Activated T-cell treated with anti-CD3 and anti-CD28 coated beads for 4 hours (primary cell): ENCODE measurements at regions not wholly inside any gene's neighbourhood (a gene's known extent, or its start where the extent isn't known, plus 50 kb on each side); places are given as distances from the start of the nearest gene placed in this dataset.

Experiments used
- DNase-seq: peaks from one replicate; pipeline ENCODE4 v3.0.0-alpha.2; 2020

DNA sequence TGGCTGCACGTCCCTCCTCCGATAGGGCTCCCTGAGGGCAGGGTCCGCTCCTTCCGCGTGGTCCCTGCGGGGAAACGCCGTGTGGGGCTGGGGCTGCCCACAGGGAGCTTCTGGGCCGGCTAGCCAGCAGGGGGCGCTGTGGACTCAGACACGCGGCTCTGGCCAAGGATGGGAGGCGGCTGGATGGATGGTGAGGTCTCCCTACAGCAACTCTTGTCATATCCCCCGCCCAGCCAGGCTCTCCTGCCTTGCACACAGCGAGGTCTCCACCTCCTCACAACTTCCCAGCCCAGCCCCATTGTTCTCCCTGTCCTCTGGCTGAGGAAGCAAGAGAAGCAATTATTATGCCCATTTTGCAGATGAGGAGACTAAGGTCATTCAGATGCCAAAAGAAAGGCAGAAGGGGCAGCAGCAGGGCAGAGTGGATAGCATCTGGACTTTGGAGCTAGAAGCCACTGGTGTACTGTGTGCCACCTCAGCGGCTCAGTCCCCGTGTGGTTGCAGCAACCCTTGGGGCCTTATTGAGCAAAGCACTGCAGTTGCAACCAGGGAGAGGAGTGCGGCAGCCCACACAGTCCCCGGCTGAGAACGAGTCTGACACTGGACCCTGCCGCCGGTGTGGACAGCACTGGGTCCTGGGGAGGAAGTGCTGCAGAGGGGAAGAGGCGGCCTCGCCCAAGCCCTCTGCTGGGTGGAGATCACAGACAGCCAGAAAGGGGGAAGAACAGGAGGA is 99.0 kb downstream of the ZFP36L2 start:
- DNase-seq, result peak; percentile 86

DNA sequence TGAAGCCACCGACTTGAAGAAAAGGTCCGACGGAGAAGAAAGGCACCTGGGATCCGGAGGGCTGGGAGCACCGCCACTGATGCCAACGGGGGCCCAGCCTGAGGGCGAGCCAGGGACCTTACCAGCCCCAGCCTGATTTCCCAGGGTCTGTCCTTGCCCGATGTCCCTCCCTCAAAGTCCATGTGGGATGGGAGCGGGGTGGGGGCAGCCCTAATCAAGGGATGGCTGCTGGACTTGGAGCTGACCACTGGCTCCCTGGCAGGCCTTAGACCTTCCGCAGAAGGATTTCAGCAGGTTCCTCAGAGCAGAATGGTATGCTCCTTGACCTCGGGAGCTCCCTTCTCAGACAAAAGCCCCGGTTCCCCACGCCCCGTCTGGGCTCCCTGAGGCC is 99.6 kb downstream of the ZFP36L2 start:
- no peak for DNase-seq

DNA sequence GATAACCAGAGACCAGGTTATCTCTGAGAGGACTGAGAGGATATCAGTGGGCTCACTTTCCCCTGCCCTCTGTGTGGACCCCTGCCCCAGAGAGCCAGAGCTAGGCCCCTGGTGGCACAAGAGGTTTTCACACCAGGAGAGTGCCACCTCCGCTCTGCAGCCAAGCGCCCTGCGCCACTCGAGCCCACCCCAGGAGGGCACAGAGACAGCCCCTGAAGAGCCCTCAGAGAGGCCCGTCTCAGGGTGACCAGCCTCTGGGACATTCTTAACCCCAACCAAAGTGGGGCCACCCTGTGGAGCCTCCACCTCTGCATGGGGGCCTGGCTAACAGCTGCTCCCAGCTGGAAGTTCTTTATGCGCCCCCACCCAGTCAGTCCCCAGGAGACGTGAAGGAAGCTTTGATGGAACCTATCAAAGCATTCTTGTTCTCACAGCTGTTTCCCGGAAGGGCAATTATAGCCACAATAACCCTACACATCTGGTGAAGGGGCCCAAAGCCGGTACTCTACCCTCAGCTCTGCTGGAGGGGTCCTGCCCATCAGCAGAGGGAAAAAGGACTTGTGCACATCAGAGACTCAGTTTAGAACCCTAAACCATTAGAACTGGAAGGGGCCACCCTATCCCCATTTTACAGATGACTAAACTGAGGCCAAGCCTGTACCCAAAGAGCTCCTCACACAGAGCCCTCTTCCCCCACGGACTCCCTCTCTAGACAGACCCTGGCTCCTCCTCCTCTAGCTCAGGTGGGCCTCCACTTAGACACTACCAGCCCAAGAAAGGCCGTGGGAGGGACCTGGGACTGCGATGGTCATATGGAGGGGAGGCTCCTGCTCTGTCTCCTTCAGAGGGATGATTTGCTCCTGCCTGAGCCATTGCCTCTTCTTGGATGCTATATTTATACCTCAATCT is 101.1 kb downstream of the ZFP36L2 start:
- no peak for DNase-seq

DNA sequence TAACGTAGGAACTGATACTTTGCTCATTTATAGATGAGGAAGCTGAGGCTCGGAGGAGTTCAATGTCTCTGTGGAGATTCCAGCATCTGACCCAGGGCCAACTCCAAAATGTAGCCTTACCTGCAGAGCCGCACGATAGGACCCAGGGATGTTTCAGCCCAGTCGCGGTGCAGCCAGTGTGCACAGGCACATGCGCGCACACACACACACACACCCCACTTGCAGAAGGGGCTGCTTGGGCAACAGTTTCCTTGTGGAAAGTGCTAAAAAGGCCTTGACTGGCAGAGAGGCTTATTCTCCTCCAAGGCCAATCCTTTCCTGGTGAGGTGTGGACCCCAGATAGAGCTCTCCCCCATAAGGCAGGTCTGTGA is 101.7 kb downstream of the ZFP36L2 start:
- DNase-seq, result no peak

DNA sequence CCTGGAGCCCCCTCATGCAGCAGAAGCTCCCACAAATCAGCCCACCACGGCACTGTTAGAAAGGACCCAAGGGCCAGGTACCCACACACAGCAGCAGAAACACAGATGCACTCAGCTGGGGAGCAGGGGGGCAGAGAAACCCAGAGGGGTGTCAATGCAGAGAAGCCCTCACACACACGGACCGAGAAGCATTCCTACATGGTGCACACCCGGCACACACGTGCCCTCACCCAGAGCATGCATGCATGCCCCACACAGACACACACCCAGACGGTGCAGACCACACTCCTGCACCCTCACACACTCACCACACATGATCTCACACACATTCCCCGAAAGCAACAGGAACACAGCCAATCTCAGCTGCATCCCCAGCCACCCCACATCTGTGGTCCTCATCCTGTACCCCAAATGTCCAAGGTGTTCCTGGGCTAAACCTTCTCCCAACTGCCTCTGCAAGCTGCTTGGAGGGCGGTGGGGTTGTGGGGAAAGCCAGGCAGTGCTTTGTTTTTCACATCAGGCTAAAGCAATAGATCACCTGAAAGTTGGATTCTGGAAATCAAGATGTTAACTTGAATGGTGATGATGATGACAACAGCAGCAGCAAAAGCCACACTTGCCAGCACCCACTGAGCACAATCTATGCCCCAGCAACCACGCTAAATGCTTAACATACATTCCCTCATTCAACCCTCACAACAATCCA is 102.3 kb downstream of the ZFP36L2 start:
- no peak for DNase-seq

DNA sequence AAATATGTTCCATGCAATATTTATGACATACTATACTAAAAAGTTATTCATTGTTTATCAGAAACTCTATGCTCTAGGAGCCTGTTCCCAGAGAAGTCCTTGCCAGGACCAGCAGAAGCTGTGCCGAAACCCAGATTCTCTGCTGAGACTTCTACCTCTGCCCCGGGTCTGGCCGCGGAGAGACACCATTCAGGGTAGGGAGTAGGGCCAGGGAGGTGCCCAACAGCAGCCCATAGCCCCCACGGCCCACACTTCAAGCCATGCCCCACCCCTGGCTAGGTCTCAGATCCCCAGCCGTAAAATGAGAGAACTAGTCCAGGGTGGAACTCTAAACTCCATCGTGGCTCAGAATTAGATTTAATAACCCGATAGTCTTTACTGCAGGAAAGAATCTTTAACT is 102.9 kb downstream of the ZFP36L2 start:
- DNase-seq, result no peak

DNA sequence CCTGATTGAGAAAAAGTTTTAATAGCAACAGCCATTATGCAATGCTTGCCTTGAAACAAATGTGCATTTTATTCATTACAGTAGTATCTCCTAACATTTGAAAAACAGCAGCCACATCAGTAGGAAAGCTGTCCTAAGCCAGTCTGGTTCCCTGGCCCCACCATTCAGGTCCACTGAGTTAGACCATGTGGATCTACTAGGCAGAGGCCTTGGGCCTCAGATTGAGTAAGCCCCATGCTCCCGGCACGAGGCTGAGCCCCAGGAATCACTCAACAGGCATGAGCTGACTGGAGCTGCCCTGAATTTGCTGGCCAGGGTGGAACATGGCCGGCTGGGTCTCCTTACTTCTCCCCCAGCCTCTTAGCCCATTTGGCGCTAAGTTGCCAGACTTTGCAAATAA is 103.4 kb downstream of the ZFP36L2 start:
- DNase-seq, result no peak

DNA sequence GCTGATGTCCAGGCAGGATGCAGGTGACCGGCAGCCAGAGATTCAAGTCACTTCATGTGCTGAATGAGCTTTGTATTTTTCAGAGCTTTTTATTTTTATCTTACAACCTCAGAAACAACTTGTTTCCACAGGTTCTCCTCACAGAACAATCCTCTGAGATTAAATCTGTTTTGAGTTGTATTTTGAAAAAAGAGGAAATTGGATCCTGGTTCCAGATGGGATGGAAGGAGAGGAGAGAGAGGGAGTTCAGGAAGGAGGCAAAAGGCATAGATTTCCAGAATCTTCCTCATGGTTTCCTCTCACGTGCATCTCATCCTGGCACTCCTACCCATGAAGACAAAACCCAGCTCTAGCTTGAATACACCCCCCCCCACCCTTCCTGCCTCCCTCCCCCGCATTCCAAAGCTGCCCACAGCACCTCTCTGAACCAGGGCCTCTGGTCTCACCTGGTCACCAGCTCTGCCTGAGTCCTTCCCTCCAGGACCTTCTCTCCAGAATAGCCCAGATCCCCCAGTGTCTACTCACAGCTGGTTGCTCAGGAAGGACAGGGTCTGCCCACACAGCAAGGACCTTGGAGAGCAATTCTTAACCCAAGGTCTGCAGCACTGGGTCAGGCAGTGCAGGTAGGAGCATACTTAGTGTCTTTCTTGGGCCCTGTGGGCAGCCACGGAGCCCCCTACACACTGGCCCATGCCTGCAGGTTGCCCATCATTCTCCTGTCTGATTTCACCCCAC is 104.7 kb downstream of the ZFP36L2 start:
- no peak for DNase-seq

DNA sequence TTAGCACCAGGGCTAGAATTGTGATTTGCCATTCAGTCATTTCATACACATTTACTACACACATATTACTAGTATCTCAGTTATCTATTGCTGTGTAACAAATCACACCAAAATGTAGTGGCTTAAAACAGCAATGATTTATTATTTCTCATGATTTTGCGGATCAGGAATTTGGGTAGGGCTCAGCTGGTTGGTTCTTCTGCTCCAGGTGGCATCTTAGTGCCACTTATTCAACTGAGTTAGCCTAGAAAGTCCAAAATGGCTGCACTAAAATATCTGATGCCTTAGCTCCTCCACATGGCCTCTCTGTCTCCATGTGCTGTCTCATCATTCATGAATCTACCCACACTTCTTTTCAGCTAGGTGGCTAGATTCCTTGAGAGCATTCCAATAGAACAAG is 107.1 kb downstream of the ZFP36L2 start:
- no peak for DNase-seq

DNA sequence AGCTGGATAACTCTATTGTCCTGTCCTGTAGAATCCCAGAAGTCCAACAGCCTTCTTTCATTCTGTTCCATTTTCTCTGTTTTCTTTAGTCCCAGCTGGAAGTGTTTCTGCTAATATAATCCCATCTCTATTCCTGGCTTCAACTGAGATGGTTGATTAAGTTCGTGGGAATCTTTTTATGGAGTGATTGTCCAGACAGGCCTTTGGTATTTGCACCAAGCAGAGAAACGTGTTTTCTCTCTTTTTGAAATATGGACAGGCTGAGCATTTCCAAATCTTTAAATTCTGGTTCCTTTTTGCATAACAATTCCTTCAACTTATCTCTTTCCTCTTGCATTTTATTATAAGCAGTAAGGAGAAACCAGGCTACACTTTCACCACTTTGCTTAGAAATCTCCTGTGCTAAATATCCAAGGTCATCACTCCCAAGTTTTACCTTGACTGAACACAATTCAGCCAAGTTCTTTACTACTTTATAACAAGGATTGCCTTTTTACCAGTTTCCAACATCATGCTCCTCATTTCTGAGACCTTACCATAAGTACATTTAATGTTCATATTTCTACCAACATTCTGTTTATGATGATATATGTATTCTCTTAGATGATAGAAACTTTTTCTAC is 108.8 kb downstream of the ZFP36L2 start:
- DNase-seq, result no peak

DNA sequence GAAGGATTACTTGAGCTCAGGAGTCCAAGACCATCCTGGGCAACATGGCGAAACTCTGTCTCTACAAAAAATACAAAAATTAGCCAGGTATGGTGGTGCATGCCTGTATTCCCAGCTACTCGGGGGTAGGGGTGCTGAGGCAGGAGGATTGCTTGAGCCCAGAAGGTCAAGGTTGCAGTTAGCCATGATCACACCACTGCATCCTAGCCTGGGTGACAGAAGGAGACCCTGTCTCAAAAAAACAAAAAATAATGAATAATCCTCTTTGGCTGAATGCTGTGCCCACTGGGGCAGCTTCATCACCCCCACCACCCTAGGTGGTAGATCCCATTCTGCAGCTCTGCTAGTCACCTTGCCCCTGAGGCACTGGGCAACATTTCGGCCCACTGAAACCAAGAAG is 109.4 kb downstream of the ZFP36L2 start:
- no peak for DNase-seq

DNA sequence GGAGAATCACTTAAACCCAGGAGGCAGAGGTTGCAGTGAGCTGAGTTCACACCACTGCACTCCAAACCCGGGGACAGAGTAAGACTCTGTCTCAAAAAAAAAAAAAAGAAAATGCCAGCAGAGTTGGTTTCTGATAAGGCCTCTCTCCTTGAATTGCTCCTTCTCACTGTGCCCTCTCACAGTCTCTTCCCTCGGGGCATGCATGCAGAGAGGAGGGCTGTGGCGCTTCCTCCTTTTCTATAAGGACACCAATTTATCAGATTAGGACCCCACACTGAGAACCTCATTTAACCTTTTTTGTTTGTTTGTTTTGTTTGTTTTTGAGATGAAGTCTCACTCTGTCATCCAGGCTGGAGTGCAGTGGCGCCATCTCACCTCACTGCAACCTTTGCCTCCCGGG is 110.5 kb downstream of the ZFP36L2 start:
- DNase-seq, result no peak

DNA sequence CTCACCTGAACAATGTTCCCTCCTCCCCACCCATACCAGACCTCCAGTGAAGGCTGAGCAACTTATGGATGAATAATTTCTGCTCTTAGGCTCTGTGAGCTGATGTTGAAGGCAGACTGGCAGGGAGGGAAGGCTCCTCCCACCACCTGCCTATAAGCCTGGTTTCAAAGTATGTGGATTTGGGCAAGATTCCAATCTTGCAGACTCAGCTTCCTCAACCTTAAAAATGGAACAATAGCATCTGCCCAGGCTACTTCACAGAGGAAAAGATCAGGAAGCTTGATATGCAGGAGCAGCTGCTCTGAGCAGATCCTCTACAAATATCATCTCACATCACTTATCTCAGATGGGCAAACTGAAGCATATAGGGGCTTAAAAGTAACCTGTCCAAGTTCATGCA is 112.2 kb downstream of the ZFP36L2 start:
- DNase-seq, result no peak

DNA sequence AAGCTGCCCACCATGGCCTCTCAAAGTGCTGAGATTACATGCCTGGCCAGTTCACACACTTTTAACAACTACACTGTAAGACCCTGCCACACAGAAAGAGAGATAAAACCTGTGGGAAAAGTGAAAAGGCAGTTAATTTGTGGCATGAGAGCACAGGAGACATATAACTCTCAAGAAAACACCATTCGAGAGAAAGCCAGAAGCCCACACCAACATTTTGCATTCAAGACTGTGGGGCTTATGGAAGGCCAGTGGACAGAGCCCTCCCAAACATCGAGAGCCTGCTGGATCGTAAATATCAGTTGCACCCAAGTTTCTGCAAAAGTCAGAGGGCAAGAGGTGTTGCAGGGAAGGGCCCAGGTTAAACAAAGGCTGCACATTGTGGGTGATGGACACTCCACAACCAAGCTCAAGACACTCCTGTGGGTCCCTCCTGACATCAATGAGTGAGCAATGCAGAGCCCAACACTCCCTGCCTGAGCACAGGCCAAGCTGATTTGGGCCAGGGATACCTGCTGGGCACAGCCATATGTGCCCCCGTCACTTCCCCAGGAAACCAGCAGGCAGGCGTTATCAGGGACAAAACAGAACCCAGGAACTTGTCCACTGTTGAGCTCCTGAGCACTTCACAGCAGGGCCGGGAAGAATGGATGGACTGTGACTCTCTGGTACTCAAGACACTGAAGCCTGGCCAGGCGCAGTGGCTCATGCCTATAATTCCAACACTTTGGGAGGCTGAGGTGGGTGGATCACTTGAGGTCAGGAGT is 114.4 kb downstream of the ZFP36L2 start:
- DNase-seq, result no peak

DNA sequence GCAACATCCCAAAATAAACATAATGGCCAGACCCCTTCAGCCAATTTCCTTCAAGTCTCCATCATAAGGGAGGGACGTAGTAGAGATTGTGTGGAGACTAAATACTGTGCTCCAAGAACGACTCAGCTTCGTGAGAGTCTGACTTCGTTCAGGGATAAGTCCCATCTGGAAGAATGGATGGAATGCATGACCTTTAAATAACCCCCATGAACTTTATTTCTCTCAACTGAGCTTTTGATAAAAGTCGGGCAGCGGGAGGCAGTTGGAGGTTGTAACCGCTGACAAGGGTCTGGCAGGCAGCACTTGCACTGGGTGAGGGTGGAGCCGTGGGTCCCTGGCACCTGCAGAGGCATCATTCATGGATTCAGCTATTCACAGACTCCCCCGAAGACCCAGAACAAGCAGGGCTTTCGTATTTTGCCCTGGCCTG is 115.9 kb downstream of the ZFP36L2 start:
- no peak for DNase-seq

DNA sequence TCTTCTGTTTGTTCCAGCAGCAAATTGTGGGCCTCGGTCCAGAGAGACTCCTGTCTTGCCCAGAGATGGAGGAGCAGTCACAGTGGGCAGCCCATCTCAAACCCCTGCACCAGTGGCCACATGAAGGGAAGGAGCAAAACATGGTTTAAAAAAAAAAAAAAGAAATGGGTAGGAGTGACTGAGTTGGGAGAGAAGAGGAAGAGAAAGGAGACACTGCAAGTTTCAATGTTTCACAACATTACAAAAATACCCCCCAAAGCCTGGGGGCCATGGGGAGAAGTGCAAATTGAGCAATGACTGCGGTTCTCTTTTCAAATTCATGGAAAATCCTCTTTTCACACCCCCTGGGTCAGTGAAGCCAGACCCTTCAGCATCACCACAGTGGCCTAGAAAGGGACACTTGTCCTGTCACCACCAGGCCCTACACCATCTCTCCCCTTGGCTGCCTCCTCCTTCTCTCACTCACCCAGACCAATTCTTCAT is 117.1 kb downstream of the ZFP36L2 start:
- no peak for DNase-seq

DNA sequence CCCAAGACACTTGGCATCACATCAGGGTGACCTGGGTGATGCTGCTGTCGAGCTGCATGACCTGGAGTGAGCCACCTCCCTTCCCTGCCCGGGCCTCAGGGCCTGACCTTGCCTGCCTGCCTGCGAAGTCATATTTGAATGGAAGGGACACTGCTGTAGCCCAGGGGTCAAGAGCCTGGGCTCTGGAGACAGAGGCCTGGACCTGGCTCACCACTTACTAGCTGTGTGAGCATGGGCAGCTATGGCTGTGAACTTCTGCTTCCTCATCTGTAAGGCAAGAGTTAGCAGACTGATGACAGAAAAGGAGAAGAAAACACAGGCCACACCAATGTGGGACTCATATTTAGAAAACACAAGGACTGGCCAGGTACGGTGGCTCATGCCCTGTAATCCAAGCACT is 118.7 kb downstream of the ZFP36L2 start:
- no peak for DNase-seq

DNA sequence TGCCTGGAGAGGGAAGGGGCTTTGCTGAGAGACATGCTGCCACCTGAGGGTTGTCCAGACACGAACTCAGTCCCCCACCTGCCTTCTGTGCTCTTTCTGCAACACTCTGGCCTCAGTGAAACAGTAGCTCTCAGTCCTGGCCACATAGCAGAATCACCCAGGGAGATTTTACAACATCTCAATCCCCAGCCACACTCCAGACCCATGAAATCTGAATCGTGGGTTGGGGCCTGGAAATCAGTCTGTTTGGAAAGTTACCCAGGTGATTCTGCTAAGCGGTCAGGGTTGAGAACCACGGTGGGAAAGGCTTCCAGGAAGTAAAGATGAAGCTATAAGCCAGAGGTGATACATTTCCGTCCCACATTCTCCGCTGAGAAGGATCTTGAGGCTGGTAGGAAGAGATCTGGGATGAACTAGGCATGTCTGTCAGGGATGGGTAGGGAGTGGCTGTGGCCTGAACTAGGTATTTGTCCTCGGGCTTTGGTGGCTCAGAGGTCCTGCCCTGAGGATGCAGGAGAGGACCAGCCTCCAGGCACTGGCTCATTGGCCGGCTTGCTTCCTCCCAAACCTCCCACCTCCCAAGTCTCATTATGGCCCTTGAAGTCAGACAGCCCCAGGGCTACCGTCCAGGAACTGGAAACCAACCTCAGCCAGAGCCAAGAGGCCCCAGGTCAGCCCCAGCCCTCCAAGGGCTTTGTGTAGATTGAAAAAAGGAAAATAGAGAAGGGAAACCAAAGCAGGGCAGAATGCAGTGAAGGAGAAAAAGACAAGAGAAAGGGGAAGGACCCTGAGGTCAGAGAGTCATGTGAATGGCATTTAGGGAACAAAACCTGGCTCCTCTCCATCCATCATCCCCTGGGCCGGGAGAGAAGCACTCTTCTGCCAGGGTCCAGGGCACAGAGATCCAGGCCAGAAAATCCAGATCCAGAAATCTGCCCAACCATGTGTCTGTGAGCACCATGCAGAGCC is 119.6 kb downstream of the ZFP36L2 start:
- no peak for DNase-seq

DNA sequence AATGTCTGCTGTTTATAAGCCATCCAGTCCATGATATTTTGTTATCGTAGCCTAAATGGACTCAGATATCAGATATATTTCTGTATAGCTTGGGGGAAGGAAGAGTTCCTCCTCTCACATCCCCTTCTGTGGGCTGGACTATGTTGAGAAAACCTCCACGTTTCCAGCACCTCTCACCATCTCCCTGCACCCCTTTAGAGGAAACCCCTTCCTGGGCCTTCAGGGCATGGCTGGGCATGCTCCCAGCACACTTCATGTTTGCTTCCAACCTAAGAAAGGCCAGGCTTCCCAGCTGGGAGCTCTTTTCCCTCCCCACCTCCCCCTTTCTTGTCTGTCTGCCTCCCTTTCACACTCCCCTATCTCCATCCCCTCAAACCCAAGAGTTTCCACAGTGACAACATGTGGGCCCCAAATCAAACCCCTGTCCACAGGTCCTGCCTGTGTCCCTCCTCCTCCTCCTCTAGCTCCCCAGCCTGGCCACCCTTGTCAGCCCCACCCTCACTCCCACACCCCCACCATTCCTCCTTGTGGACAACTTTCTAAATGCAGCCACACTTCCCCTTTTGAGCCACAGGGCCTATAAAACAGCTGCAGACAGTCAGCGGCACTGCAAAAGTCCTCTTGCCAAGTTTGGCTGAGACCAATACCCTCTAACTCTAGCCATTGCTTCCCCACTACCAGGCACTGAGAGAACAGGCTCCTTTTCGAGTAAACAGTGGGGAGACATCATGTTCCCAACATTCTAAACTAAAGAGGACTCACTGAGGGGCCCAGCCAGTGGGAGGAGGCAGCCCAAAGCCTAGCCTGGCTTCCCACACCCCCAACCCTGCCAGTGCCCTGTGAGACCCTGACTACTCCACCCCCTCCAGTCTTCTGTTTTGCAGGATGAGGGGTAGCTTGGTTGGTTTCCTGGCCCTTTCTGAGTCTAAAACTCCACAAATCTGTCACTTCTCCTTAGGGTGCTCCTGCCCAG is 120.5 kb downstream of the ZFP36L2 start:
- no peak for DNase-seq
